ENCODE measurements at regions not wholly inside any gene's neighbourhood (a gene's known extent, or its start where the extent isn't known, plus 50 kb on each side); places are given as distances from the start of the nearest gene placed in this dataset.

DNA sequence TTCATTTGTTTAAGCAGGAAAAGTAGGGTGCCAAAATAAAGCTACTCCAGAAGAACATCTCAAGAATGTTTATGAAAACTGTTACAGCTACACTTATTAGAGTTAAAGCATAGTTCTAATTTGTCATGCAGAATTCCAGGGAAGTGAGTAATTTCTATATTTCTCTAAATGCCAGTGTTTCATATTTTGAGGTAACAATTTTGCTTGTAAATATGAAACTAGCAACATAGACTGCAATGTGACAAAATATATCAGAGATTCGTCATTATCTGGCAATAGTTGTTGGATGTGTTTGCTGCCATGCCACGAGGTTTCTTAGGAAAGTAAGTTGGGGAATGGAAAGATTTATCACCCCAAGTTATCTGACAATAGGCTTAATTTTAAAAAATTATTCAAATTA, 424.1 kb upstream of the ZEB2 start:
- DNase-seq, result no peak

DNA sequence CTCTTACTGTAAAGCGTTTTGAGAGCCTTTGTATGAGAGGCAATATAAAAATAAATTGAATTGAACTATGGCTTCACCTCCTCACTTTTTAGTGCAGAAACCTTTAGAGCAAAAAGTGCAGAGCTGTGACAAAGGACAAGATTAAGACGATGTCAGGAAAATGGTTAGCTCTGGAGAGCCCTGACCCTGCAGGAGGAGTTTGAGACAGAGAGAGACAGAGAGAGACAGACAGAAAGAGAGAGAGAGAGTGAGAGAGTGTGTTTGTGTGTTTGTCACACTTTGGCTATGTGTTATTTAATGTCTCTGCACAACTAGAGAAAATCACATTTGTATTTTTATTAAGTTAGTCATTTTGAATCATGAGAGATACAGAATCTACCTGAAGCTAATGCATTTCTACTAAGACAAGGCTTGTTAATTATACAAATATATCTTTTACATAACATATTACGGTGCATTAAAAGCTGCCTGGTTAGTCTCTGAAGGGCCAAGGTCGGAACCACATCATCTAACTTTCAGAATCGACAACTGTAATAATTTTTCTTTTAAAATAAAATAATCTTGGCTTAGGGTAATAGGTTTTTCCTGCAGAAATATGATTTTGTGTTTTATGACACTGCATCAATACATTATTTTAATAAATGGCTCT, 423.5 kb upstream of the ZEB2 start:
- DNase-seq, result no peak

DNA sequence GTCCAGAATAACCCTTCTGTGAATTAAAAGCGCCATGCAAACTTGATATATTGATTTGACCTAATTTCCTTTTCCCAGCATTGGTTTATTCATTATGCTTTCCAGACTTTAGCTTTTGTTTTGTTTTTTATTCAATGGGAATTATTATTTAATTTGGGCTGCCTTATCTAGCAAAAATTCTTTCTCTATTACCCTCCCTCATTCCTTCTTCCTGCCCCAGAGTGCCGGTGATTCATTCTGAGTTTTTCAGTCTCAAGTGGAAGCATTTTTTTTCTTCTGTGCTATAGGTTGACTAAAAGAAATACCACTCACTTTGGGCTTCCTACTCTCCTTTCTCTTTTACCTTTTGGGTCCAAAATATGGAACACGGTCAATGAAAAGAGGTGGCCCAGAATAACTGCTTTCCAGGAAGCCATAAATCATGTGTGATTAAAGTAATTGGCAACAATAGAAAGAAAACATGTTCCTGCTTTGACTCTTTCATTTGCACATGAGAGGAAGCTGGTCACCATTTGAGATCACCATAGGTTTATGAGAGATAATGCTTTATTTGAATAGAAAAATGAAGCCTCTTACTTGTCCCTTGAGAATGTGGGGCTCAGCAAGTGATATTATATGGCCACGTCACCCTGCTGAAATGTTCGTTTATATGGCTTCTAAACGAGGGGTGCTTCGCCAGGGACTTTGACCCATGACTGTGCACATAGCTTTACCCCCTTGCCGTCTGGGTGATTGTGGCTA, 422.8 kb upstream of the ZEB2 start:
- no peak for DNase-seq

- no peak for DNase-seq
Observed at GRCh38 chr2:144941743-144942488, 422.0 kb upstream of the ZEB2 start.

DNA sequence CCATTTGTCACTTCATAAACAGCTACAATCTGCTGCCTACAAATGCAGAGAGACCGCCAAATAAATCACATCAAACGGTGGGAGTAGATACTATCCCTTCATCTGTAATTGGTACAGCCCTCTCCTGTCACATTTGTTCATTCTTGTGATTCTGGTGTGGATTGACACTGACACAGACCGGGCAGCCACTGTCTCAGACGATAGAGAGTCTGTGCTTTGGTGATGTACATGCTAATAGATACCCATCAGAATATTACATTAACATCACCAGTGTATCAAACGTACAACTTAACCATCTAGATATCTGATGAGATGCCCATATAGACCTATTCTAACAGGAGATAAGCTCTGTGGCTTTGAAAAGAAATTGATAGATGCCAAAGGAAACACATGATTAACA, 419.7 kb upstream of the ZEB2 start:
- DNase-seq, result no peak

GRCh38 chr2:144937910-144938709, 418.2 kb upstream of the ZEB2 start:
- no peak for DNase-seq

- DNase-seq, result no peak
Observed at GRCh38 chr2:144937066-144937465, 417.1 kb upstream of the ZEB2 start.

DNA sequence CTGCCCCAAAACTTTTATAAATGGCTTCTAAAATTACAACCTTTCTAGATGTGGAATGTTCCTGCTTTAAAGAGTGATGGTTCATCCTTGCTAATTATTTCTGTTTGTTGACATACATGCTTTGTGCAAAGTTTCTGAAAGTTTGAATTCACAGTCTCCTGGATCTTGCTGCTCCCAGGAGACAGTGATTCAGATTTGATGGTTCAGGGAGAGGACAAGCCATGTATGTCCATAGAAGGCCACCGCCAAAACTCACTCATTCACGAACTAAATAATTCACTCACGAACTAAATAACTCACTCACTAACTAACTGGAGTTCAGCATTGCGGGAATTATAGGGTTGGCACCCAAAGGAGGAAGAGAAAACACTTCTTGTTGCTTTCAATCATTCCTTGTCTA, 416.5 kb upstream of the ZEB2 start:
- DNase-seq, result no peak

DNA sequence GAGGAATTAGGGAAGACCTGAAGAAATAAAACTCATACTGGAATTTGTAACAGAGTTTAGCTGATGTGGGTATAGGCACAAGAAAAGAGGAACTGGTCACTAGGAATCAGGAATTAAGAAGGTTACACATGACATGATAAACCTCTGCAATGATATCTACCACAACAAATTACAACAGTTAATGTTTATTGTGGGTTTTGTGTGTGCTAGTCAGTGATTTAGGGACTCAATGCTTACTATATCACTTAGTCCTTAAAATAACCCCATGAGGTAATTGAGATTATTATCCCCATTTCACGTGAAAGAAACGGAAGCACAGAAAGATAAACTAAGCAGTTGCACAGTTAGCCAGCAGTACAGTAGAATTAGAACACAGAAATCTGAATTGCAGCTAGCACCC, 415.8 kb upstream of the ZEB2 start:
- DNase-seq, result no peak

GRCh38 chr2:144935191-144935590, 415.3 kb upstream of the ZEB2 start:
- no peak for DNase-seq

DNA sequence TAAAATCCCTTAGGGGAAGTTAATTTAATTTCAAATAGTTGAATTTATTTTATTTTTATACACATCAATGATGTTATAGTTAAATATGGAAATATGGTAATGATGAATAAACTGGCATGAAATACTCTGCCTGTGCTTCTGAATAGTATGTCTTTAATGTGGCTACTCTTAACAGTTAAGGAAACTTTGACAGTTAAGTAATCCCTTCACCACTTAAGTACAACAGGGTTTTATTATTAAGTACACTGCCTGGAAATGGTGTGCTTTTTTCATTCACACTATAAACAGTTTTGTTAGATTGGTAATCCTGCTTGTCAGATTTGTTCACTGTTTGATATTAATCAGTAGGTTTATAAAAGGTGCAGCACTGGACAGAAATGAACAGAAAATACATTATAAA, 412.0 kb upstream of the ZEB2 start:
- no peak for DNase-seq

GRCh38 chr2:144931480-144931879, 411.6 kb upstream of the ZEB2 start:
- DNase-seq, result no peak

GRCh38 chr2:144927429-144927828, 407.5 kb upstream of the ZEB2 start:
- DNase-seq, result no peak

DNA sequence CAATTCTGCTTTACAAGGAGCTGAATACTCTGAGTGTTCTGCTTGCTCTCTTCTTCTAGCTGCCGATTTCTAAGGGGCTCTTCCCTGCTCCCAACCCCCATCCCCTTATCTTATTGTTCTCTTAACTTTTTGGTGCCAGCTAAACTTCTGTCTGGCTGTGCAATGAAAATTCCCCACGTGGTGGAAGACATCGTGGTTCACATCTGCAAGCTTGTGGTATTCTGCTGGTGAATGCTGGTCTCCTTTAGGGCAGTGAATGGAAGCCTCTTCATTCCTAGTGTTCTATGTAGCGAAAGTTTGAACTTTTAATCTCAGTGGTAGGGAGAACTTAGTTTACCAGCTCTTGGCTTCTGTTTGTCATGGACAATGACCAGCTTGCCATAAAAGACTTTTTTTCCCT, 406.0 kb upstream of the ZEB2 start:
- no peak for DNase-seq

GRCh38 chr2:144924827-144925226, 404.9 kb upstream of the ZEB2 start:
- no peak for DNase-seq

GRCh38 chr2:144922519-144922918, 402.6 kb upstream of the ZEB2 start:
- no peak for DNase-seq

DNA sequence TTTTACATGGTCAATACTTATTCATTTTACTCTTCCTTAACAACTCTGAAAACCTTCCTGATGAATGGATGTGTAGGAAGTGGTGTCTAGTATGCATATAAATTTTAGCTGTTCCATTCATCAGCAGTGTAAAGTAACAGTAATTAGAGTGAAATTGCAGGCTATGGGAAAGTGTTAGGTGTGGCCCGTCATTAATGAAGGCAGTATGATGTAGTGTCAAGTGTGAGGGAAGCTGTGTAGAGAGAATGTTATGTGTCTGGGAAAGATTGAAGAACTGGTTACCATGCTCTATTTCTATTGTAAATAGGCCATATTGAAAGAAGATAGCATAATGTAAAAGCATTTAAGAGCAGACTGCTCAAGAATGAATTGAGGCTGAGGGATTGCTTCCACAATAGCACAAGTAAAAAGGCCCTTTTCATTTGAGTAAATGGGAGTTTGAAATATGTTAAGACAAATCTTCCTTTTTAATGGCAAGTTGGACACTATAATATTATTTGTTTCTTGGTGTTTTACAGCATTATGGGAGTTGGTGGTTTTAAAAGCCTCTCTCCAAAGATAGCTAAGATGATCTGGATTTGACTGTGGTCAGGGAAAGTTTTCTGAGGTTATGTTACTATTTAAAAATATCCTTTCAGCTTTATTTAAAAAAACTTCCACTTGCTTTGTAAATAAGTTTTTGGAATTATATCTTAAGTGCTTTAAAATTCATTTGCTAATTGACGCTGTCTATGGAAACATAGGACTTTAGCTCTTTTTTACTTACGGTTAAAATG, 401.0 kb upstream of the ZEB2 start:
- no peak for DNase-seq

DNA sequence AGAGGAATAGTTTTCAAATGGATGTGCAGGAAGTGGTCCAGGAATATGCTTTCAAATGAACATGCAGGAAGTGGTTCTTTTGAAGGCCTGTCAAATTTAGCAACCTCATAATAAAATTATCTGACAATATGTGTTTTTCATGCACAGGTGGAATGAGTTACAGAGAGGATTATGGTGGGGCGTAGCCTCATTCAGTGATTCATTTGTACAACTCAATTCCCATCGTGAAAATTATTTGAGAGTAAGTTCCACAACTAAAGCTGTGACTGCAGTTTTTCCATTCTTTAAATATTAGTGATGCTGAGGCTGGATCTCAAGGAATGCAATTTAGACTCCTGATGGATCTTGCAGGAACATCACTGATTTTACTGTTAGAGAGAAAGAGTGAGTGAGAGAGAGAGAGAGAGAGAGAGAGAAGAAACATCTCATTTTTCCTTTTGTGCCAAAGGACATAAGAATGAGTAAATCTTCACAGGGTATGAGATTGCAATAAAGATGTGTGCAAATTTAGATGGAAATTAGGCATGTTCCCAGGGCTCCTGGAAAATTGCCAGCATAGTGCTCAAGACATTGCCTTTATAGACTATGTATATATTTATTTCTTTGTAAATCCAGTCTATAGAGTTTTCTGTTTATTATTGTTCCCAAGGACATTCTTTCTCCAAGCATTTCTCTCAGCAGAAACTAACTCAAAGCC, 394.9 kb upstream of the ZEB2 start:
- no peak for DNase-seq

GRCh38 chr2:144914113-144914512, 394.2 kb upstream of the ZEB2 start:
- DNase-seq, result no peak

- no peak for DNase-seq
Observed at GRCh38 chr2:144912206-144912605, 392.3 kb upstream of the ZEB2 start.

DNA sequence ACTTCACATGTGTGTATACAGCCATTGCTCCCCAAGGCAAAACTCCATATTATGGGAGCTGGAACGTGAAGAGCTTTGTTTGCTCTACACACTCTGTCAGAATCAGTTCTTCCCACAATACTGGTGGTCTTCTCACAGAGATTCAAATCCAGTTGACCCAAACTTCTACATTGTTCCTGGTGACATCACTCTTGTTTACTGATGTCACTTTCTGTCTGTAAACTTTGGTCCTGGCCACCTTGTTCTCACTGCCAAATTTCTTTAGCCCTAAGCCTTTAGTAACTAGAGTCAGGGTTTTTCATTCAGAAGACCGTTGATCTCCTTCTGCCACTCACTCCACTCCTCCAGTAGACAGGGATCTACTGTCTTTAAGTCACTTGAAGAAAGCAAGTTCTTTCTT, 386.0 kb upstream of the ZEB2 start:
- DNase-seq, result no peak

DNA sequence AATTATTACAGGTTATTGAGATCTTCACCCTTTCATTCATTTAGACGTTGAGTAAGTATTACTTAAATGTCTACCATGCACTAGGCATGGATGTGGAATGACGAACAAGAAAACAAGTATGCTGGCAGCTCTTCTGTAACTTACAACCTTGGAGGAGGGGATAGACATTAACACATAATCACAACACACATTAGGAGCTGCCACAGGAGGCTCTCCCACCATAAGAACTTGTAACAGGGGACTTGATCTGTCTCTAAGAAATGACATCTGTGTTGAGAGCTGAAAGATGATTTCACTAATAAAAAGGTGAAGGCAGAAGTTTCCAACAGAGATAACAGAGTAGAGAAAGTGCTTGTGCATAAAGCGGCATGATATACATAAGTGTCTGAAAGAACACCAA, 384.7 kb upstream of the ZEB2 start:
- DNase-seq, result no peak
